ENCODE measurements at regions not wholly inside any gene's neighbourhood (a gene's known extent, or its start where the extent isn't known, plus 50 kb on each side); places are given as distances from the start of the nearest gene placed in this dataset.
"Not testable (repeated sequence)": the region's sequence is repeated elsewhere in the genome, so short reads cannot be mapped to it uniquely, and the experiment has no call there.

GRCh38 chr17:62322313-62322712, 58.0 kb upstream of the EFCAB3 start:
- DNase-seq, result no peak

GRCh38 chr17:62321451-62321850, 58.9 kb upstream of the EFCAB3 start:
- DNase-seq, result no peak

- DNase-seq, result no peak
Measured at GRCh38 chr17:62319846-62320245, 60.5 kb upstream of the EFCAB3 start.

- no peak for DNase-seq
Measured at GRCh38 chr17:62309396-62309795, 71.0 kb upstream of the EFCAB3 start.

- DNase-seq, result no peak
Measured at GRCh38 chr17:62307196-62307595, 73.2 kb upstream of the EFCAB3 start.

GRCh38 chr17:62303476-62303875, 76.9 kb upstream of the EFCAB3 start:
- no peak for DNase-seq

GRCh38 chr17:62300697-62301096, 79.7 kb upstream of the EFCAB3 start:
- no peak for DNase-seq

- DNase-seq, result not testable (repeated sequence)
Measured at GRCh38 chr17:62275290-62275689, 105.1 kb upstream of the EFCAB3 start.

- not testable (repeated sequence) for DNase-seq
Measured at GRCh38 chr17:62268361-62268760, 112.0 kb upstream of the EFCAB3 start.

- DNase-seq, result not testable (repeated sequence)
Measured at GRCh38 chr17:62264974-62265373, 115.4 kb upstream of the EFCAB3 start.

- DNase-seq, result not testable (repeated sequence)
Measured at GRCh38 chr17:62255791-62256190, 124.6 kb upstream of the EFCAB3 start.

GRCh38 chr17:62242076-62242475, 138.3 kb upstream of the EFCAB3 start:
- not testable (repeated sequence) for DNase-seq

GRCh38 chr17:62239569-62239968, 140.8 kb upstream of the EFCAB3 start:
- DNase-seq, result not testable (repeated sequence)

- not testable (repeated sequence) for DNase-seq
Measured at GRCh38 chr17:62238551-62239338, 141.6 kb upstream of the EFCAB3 start.

- DNase-seq, result not testable (repeated sequence)
Measured at GRCh38 chr17:62233822-62234481, 146.4 kb upstream of the EFCAB3 start.

GRCh38 chr17:62231293-62231692, 149.1 kb upstream of the EFCAB3 start:
- DNase-seq, result not testable (repeated sequence)

- DNase-seq, result not testable (repeated sequence)
Measured at GRCh38 chr17:62226610-62227240, 153.6 kb upstream of the EFCAB3 start.

- DNase-seq, result not testable (repeated sequence)
Measured at GRCh38 chr17:62223585-62223984, 156.8 kb upstream of the EFCAB3 start.

- no peak for DNase-seq
Measured at GRCh38 chr17:62219221-62219899, 154.3 kb upstream of the MED13 start.

- DNase-seq, result no peak
Measured at GRCh38 chr17:62216847-62217246, 151.8 kb upstream of the MED13 start.

GRCh38 chr17:62215891-62216290, 150.8 kb upstream of the MED13 start:
- not testable (repeated sequence) for DNase-seq

- no peak for DNase-seq
Measured at GRCh38 chr17:62206550-62206949, 141.5 kb upstream of the MED13 start.

- not testable (repeated sequence) for DNase-seq
Measured at GRCh38 chr17:62197156-62197555, 132.1 kb upstream of the MED13 start.
